ES-I3 (cell line): ENCODE measurements at regions not wholly inside any gene's neighbourhood (a gene's known extent, or its start where the extent isn't known, plus 50 kb on each side); places are given as distances from the start of the nearest gene placed in this dataset.
A peak's percentile ranks its signal among the peaks of the same experiment; 100 is the strongest.

ENCODE experiments used
- H3K36me3 ChIP-seq: 2 replicates; pipeline ENCODE4 v1.6.1; 2013; ENCODE audit warnings: mild to moderate bottlenecking, low read length, control low read depth, moderate library complexity; ENCODE audit not compliant: insufficient read depth
- H3K4me1 ChIP-seq: 2 replicates; pipeline ENCODE4 v1.6.1; 2013; ENCODE audit warnings: mild to moderate bottlenecking, control low read depth, low read length; ENCODE audit not compliant: insufficient read depth
- H3K9ac ChIP-seq: 2 replicates; pipeline ENCODE4 v1.6.1; 2013; ENCODE audit warnings: low read depth, mild to moderate bottlenecking, low read length, moderate library complexity
- H3K9me3 ChIP-seq: 2 replicates; pipeline ENCODE4 v1.6.1; 2013; ENCODE audit warnings: mild to moderate bottlenecking, low read length, moderate library complexity; ENCODE audit not compliant: control insufficient read depth, insufficient read depth

GRCh38 chr4:144338148-144338547, 197.6 kb upstream of the GYPA start:
- no peaks in the 10 kb centered on the region; the same call in 1 of the 2 replicates for H3K4me1 ChIP-seq
- no peaks in the 10 kb centered on the region for H3K36me3 ChIP-seq
- H3K9ac ChIP-seq = no peak overlapping the region
- no peaks in the 10 kb centered on the region for H3K9me3 ChIP-seq

DNA sequence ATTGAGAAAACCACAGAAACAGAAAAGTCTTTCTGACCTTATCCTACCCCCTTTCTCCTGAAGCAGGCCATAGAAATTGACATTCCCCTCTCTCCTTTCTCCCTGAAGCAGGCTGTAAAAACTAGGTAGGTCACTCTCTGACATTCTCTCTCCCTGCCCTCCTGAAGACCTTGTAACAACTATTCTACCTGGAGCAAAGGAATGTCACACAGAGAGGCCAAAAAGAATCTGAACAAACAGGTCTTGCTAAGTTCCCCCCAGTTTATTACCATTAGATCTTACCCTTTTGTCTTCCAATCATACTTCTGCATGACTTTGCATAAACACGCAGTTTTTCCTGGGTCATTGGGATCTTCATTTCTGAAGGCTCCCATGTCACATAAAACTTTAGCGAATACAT, 198.3 kb upstream of the GYPA start:
- Histone ChIP-seq H3K36me3 (no peaks in the 10 kb centered on the region), H3K4me1 (no peaks in the 10 kb centered on the region; the same call in 1 of the 2 replicates), H3K9ac (no peak overlapping the region), H3K9me3 (no peaks in the 10 kb centered on the region)

DNA sequence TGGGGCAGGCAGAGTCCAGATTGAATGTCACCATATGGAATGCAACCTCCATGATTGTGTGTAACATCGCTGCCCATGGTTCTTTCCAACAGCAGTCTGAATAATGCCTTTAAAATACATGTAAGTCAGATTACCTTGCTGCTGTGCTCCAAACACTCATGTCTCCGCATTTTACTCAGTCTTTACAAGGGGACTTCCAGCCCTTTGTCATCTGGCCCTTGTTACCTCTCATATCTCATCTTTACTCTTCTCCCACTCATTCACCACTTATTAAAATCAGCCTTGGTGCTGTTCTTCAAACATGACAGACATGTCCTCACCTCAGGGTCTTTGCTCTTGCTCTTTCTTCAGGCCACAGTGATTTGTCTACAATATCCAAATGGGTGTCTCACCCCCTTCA, 200.4 kb upstream of the GYPA start:
- no peaks in the 10 kb centered on the region for H3K9me3 ChIP-seq

GRCh38 chr4:144342949-144343760, 202.6 kb upstream of the GYPA start:
- no peaks in the 10 kb centered on the region for H3K36me3 ChIP-seq
- H3K4me1 ChIP-seq = no peaks in the 10 kb centered on the region; the same call in 1 of the 2 replicates
- no peak overlapping the region for H3K9ac ChIP-seq
- no peaks in the 10 kb centered on the region for H3K9me3 ChIP-seq

More for the DNA sequence above, 200.4 kb upstream of the GYPA start:
- no peaks in the 10 kb centered on the region for H3K36me3 ChIP-seq
- no peak overlapping the region for H3K9ac ChIP-seq
- H3K4me1 ChIP-seq = no peaks in the 10 kb centered on the region; the same call in 1 of the 2 replicates

DNA sequence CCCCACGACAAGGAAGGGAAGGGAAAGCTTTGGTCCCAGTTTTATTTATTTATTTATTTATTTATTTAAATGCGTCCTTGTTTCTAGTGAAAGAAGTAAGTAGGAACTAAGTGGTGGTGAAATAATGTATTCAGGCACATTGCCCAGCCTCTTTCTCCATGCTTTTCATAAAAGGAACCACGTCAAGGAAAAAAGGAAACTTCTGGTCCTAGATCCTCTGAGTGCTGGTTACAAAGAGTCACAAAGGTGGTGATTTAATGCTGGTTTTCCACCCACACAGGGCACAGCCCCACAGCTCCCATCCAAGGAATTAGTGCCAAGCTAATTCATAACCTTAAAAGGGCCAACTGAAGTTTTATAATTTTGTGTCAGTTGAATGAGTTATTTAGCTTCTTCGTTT, 206.6 kb upstream of the GYPA start:
- Histone ChIP-seq H3K4me1 (peaks cover 2% of the 10 kb centered on the region; the same call in 1 of the 2 replicates), H3K9ac (no peak overlapping the region), H3K36me3 (no peaks in the 10 kb centered on the region), H3K9me3 (no peaks in the 10 kb centered on the region)

- Histone ChIP-seq H3K9me3 (no peaks in the 10 kb centered on the region), H3K9ac (no peak overlapping the region), H3K36me3 (no peaks in the 10 kb centered on the region), H3K4me1 (peaks cover 7% of the 10 kb centered on the region)
These were observed 210.2 kb upstream of the GYPA start for GRCh38 chr4:144350706-144351105.

DNA sequence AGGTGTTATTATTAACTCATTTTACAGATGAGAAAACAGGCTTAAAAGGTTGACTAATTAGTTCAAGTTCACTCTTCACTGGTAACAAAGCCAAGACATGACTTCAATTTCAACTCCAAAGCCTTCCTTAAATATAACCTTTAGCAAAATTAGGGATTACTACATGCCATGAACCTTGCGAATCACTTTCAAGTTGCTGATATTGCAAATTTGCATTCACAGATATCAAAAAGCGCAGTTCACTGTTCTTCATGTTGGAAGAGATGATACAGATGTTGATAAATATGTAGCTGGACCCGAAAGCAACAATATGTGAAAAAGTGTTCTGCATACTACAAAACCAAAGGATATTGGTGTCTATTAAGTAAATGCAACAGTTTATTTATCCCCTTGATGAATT, 210.8 kb upstream of the GYPA start:
- H3K9ac ChIP-seq = no peak overlapping the region
- H3K9me3 ChIP-seq = no peaks in the 10 kb centered on the region
- peaks cover 13% of the 10 kb centered on the region for H3K4me1 ChIP-seq
- no peaks in the 10 kb centered on the region for H3K36me3 ChIP-seq

GRCh38 chr4:144353292-144353691, 212.8 kb upstream of the GYPA start:
- H3K4me1 ChIP-seq = peaks cover 21% of the 10 kb centered on the region
- no peaks in the 10 kb centered on the region for H3K9me3 ChIP-seq
- H3K9ac ChIP-seq = no peak overlapping the region
- H3K36me3 ChIP-seq = no peaks in the 10 kb centered on the region

- Histone ChIP-seq H3K9me3 (no peaks in the 10 kb centered on the region), H3K4me1 (peaks cover 21% of the 10 kb centered on the region), H3K9ac (peak overlapping the region; percentile 50; the same call in 1 of the 2 replicates), H3K36me3 (no peaks in the 10 kb centered on the region)
These were observed 215.6 kb upstream of the GYPA start for GRCh38 chr4:144355811-144356757.

DNA sequence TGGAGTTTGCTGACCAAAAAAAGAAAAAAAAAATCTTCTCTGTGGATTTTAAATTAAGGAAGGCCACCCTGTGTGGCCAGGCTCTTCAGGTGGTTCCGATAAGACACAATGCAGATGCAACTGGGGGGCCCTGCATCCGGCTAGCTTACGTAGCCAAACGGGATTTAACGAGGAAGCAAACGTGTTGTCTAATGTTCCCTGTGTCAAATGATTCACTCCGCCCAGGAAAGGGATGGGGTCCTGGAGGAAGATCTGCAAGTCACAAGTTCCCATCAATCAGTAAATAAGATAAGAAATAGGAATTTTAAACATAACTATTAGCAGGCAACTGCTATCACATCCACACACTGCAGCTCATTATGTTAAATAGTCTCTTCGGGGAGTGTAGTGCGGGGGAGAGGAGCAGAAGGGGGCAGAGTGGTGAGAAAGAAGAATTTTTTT, 216.4 kb upstream of the GYPA start:
- Histone ChIP-seq H3K9ac (peak overlapping the region; percentile 50), H3K9me3 (no peaks in the 10 kb centered on the region), H3K4me1 (peaks cover 20% of the 10 kb centered on the region), H3K36me3 (no peaks in the 10 kb centered on the region)

- no peak overlapping the region for H3K9ac ChIP-seq
- no peaks in the 10 kb centered on the region for H3K9me3 ChIP-seq
- no peaks in the 10 kb centered on the region for H3K36me3 ChIP-seq
- peaks cover 17% of the 10 kb centered on the region for H3K4me1 ChIP-seq
These were observed 217.5 kb upstream of the GYPA start for GRCh38 chr4:144357975-144358374.

DNA sequence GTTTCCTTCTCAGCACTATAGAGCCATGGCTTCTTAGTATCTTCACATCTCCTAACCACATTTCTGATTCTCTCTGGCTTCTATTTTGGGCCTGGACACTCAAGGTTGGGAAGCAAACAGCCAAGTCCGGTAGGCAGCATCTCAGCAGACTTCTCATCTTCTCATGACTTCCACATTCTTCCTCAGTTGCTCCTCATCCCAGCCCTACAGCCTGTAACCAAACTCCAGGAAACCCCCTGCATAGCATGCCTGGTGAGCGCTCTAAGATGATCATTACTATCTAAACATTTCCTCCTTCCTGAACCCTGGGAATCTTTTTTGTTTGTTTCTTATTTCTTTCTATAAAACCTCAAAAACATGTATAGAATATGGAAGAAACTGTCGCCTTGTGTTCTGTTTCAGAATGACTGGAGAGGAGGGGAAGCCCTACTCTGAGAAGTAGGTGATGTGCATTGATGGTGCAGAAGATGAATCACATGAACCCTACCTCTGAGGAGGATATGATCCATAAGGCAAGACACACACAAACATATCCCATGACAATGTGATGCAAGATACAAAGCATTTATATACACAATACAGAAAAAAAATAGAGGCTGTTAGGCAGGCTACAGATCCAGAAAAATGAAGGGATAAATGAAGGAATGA, 219.8 kb upstream of the GYPA start:
- Histone ChIP-seq H3K36me3 (no peaks in the 10 kb centered on the region), H3K4me1 (peaks cover 17% of the 10 kb centered on the region), H3K9me3 (no peaks in the 10 kb centered on the region), H3K9ac (no peak overlapping the region)

GRCh38 chr4:144362366-144362765, 221.8 kb upstream of the GYPA start:
- Histone ChIP-seq H3K9me3 (no peaks in the 10 kb centered on the region), H3K9ac (no peak overlapping the region), H3K4me1 (peaks cover 2% of the 10 kb centered on the region; the same call in 1 of the 2 replicates), H3K36me3 (no peaks in the 10 kb centered on the region)

- H3K9ac ChIP-seq = no peak overlapping the region
- H3K36me3 ChIP-seq = no peaks in the 10 kb centered on the region
- H3K4me1 ChIP-seq = no peaks in the 10 kb centered on the region
- H3K9me3 ChIP-seq = no peaks in the 10 kb centered on the region
These were observed 223.4 kb upstream of the GYPA start for GRCh38 chr4:144363890-144364289.
